ENCODE measurements at regions not wholly inside any gene's neighbourhood (a gene's known extent, or its start where the extent isn't known, plus 50 kb on each side); places are given as distances from the start of the nearest gene placed in this dataset.

GRCh38 chr12:127533353-127533752 lies 733.6 kb upstream of the TMEM132C start:
- TF ChIP-seq EZH2 (IDR thresholded peaks at IDR 0.05; ENCODE audit: low read depth, unreplicated experiment) (no peak), CTCF (conservative IDR thresholded peaks at IDR 0.05; ENCODE audit: low read depth in 2 of 2) (no peak), EZH2phosphoT487 (IDR thresholded peaks at IDR 0.05; ENCODE audit: unreplicated experiment) (no peak), POLR2AphosphoS5 (IDR thresholded peaks at IDR 0.05; ENCODE audit: low read depth) (no peak), CREB1 (CRISPR knock-in tag; IDR thresholded peaks at IDR 0.05; ENCODE audit: low read depth) (no peak)
